Loucy (cell line): ENCODE measurements at regions not wholly inside any gene's neighbourhood (a gene's known extent, or its start where the extent isn't known, plus 50 kb on each side); places are given as distances from the start of the nearest gene placed in this dataset.

Experiments used
- CTCF ChIP-seq: fragments of 200-600 bp; sonication (generic); conservative IDR thresholded peaks from 2 replicates; pipeline ENCODE4 v1.5.1; 2014; ENCODE audit warnings: mild to moderate bottlenecking, antibody characterized with exemption, low read length
- EZH2phosphoT487 ChIP-seq: fragments of 200-600 bp; IDR thresholded peaks from 2 replicates; pipeline ENCODE4 v1.6.1; 2018; ENCODE audit warnings: antibody characterized with exemption, mild to moderate bottlenecking, moderate library complexity, borderline replicate concordance

- no peak for TF ChIP-seq EZH2phosphoT487
- no peak for TF ChIP-seq CTCF
Observed at GRCh38 chr2:58860586-58860985, 619.5 kb upstream of the FANCL start.
